NCI-H1694 treated with DMSO at 0.1 percent for 48 hours (cell line): ENCODE measurements at regions not wholly inside any gene's neighbourhood (a gene's known extent, or its start where the extent isn't known, plus 50 kb on each side); places are given as distances from the start of the nearest gene placed in this dataset.

ENCODE experiments used
- DNase-seq: peaks from one replicate; lab custom pipeline; 2025; lab: John Stamatoyannopoulos, UW

DNA sequence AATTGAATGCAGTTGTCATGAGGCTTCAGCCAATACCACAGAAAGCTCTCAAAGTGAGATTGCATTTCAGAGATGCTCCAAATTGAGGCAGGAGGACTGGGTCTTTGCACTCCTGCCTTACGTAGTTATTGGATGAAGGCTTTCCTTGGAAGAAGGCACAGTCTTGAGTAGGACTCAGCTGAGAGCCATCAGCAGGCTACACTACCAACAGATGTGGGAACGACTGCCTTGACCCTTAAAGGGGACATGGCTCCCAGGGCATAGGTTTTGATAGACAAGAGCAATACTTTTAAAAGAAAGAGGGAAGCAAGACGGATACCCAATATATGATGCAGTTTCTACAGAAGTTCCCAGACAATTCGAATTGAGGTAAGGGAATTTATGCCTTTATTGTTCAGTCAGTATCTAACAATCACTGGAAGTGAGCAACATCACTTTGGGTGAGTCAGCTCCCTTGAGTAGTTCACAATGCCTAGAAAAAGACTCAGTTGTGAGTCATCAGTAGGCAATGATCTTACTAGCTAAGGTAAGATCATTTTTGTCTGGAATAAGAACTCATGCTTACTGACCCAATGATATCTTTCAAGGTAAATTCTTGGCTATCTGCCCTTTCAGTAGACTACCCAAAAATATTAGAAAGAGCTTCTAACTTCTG lies 390.8 kb downstream of the GJA1 start:
- DNase-seq = no peak

DNA sequence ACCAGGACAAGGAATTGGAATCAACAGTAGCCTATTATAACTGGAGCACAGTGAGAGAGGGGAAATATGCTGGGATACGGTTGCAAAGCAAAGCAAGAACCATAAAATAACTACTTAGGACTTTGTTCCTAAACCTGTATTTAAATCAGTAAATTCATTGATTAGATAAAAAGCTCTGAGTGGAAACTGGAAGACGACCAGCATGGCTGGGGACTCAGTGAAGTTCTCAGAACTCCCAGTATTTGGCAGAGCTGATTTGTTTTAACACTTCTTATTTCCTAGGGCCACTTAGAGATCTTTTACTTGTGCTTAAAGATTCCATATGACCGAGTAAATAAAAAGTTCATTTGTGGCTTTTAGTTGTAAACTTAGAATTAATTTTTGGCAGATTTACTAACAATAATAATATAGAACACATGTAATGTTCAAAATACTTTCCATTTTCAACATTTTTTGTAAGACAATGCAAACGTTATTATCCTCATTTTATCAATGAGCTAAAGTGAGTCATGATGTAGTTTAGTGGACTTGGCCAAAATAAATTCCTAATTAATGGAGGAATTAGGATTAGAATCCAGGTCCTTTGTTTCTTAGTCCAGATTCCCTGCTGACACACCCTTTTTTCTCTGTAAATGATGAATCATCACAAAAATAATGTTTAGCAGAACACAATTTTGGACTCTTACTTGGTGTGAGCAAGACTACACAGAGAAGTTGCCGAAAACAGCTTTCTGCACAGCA lies 392.9 kb downstream of the GJA1 start:
- DNase-seq = no peak

GRCh38 chr6:121830736-121831135 lies 395.3 kb downstream of the GJA1 start:
- no peak for DNase-seq

- no peak for DNase-seq
Observed at GRCh38 chr6:121835662-121836061, 400.2 kb downstream of the GJA1 start.

GRCh38 chr6:121837545-121838229 lies 402.2 kb downstream of the GJA1 start:
- no peak for DNase-seq

GRCh38 chr6:121838842-121839241 lies 403.4 kb downstream of the GJA1 start:
- DNase-seq = no peak

- DNase-seq = no peak
Observed at GRCh38 chr6:121839896-121840295, 404.4 kb downstream of the GJA1 start.

GRCh38 chr6:121844898-121845297 lies 409.5 kb downstream of the GJA1 start:
- DNase-seq = no peak

DNA sequence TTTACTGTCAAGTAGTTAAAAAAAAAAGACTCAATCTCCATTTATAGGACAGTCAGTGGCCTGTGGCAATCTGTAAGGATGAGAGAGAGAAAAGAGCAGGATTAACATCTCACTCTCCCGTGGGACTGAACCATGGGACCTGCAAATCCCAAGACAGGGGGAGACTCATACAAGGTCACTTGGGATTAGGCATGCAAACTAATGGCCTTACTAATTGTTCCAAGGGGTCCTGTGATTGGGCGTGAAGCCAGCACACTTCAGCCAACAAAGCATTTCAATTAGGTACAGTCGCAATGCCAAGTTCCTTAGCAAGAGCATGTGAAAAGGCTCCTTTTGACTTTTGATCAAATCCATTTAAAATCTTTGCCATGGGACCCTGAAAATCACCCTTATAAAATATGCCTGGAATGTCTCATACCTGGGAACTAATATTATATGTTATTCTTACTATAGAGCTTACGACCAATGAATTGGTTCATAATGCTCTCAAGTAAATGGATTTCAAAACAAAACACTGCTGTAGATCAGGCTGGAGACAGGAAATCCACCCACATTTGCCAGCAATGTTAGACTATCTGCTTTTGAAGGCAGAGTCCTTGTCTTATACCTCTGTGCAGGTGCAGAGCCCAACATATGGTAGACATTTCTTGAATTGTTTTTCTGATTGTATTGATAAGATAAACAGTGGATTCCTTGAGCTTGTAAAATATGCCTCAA lies 412.5 kb downstream of the GJA1 start:
- no peak for DNase-seq

GRCh38 chr6:121848523-121849255 lies 413.2 kb downstream of the GJA1 start:
- no peak for DNase-seq

DNA sequence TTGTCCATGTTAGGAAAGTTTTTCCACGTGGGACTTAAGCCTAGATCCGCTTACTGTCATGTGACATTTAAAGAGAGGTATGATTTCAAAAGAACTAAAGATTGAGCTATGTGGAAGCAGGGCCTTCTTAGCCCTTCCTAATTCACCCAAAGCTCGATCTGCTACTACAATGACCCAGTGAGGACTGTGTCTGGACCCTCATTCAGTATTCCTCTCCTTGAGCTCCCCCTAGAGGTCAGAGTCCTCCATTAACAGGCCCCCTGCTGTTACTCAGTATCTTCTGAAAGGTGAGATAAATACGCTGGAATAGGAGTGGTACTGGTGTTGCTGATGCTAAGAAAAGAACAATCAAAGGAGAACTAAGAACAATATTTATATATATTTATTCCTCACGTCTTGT lies 414.0 kb downstream of the GJA1 start:
- peak; percentile 24 for DNase-seq

DNA sequence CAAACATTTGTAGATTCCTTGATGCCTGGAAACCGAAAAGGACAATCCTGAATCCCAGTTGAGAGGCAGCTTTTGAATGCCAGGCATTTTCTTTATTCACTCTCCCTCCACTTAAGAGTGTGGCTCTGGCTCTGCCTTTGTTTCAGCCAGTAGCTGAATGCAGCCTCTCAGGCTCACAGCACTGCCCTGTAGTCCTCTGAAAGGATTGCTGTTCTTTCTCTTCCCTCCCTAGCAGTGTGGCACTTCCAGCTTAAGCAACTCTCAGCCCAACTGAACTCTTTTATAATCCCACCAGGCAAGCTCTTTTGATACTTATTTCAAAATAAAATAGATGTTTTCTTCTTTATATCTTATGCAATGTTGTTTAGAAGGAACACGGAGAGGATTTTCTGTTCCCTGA lies 415.6 kb downstream of the GJA1 start:
- DNase-seq = no peak

- DNase-seq = no peak
Observed at GRCh38 chr6:121853686-121854085, 418.2 kb downstream of the GJA1 start.

GRCh38 chr6:121855521-121855920 lies 420.1 kb downstream of the GJA1 start:
- no peak for DNase-seq

GRCh38 chr6:121856296-121856695 lies 420.9 kb downstream of the GJA1 start:
- DNase-seq = no peak

DNA sequence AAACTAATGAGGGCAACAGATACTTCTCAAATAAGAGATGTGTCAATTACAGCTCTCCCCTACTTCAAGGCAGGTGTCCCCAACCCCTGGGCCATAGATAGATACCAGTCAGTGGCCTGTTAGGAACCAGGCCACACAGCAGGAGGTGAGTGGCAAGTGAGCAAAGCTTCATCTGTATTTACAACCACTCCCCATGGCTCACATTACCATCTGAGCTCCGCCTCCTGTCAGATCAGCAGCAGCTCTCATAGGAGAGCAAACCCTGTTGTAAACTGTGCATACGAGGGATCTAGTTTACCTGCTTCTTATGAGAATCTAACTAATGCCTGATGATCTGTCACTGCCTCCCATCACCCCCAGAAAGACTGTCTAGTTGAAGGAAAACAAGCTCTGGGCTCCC lies 422.1 kb downstream of the GJA1 start:
- DNase-seq = no peak

DNA sequence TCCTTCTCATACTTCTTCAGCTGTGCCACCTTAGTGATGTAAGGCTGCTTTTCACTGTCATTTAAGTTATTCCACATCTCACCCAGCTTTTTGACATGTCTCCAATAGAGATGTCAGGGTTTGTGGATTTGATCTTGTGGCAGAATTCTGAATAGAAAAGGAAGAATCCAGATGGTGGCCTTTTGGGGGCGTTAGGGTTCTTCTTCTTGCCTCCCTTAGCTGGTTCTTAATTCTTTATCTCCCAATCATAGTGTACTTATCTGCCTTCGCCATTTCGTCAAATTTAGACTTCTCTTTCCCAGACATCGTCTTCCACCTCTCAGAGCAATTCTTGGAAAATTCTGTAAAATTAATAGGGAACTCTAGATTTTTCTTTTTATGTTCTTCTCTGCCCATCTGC lies 422.9 kb downstream of the GJA1 start:
- no peak for DNase-seq

DNA sequence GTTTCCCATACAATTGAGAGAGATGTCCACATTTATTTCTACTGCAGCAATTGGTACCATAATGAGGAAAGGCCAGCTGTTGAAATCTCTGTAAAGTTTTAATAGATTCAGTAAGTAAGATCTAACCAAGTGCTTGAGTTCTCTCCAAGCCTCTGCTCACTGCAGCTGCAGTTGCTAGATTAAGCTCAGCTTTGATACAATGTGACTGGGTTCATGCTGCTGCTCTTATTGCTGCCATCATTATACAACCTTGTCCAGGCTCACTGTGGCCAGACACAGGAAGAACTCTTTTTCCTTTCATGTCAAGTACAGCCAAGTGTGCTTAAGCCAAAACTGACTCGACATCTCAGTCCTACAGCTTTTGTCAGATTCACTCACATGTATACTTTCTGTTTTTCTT lies 423.5 kb downstream of the GJA1 start:
- DNase-seq = no peak

GRCh38 chr6:121865811-121866210 lies 430.4 kb downstream of the GJA1 start:
- DNase-seq = no peak

DNA sequence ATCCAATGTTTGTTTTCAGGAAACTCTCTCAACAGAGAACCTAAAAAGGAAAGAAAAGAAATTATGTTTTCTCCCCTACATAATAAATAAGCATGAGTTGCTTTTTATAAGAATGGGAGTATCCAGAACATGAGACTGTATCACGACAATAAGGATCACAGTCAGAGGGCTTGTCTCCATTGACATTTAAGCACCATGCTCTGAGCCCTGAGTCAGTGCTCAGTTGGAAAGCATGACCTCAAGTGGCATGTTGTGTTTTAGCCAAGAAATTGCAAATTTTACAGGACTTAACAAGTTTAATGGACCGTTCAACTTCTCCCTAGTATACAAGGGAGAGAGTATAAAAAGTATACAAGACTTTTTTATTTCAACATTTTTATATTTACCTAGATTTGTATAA lies 431.6 kb downstream of the GJA1 start:
- DNase-seq = no peak

- DNase-seq = no peak
Observed at GRCh38 chr6:121868206-121868605, 432.8 kb downstream of the GJA1 start.

DNA sequence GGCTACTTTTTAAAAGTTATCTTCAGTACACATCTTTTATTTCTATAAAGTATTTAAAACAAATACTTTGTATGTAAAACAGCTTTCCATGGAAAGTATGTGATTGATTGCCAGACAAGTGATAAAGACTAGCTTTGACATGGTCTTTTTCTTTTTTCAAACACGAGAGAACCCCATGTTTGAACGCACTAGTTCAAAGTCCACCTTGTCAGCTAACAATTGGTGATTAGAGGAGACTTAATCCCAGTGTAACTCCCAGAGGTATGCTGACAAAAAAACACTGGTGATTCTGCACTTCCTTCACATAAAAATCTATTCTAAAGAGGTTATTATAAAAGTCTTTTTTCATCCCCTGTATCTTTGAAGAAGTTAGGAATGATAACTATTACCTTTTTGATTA lies 438.1 kb downstream of the GJA1 start:
- DNase-seq = no peak
